Heart left ventricle (tissue), 13 donors: ENCODE measurements at regions not wholly inside any gene's neighbourhood (a gene's known extent, or its start where the extent isn't known, plus 50 kb on each side); places are given as distances from the start of the nearest gene placed in this dataset.

ENCODE experiments used
- POLR2A ChIP-seq, 2 donors: fragments of 450-650 bp; IDR thresholded peaks; one replicate each; pipeline ENCODE4 v1.6.1; 2017; ENCODE audit warnings: antibody characterized with exemption in 2 of 2, mild to moderate bottlenecking in 2 of 2, moderate library complexity in 2 of 2
- TF ChIP-seq, protein P1 (sequence below), 12 donors: fragments of 200-600 bp; sonication (generic) in 4 of 12; IDR thresholded peaks; one replicate each; pipeline versions ENCODE4 v1.5.0 to v1.8.0; 2018 to 2022; ENCODE audit warnings: antibody characterized with exemption in 12 of 12, mild to moderate bottlenecking in 5 of 12
- donor health status: ischemic (EF 13 %, LVEDD 7.1; RV severe dilation, severe dysfunction).
- donor health status: DM: no; HTN: yes; CAD: no.
- donor health status: DM: no; HTN: no; CAD: no.
- donor health status: ischemic (EF 25% LVEDD 6.9; RV normal size, moderate dysfunction).
- donor health status: ischemic (EF 25% LVEDD 5.7; RV mildly dilated, moderate dysfunction).
- donor health status: ischemic (EF 35%, LVEDD 5.7; RV mildly dilated, moderate dysfunction).
- donor health status: nonischemic (EF 11% LVEDD 7.7; RV severe dilation, severe dysfunction).
- donor health status: DM: yes; HTN: yes; CAD: no.
- donor health status: PGD.
- donor health status: ischemic (EF 29% LVEDD 5.4; RV normal size, mild dysfunction).
- donor health status: nonischemic (EF 23%, LVEDD 6.1; RV moderate dilation, normal function).

DNA sequence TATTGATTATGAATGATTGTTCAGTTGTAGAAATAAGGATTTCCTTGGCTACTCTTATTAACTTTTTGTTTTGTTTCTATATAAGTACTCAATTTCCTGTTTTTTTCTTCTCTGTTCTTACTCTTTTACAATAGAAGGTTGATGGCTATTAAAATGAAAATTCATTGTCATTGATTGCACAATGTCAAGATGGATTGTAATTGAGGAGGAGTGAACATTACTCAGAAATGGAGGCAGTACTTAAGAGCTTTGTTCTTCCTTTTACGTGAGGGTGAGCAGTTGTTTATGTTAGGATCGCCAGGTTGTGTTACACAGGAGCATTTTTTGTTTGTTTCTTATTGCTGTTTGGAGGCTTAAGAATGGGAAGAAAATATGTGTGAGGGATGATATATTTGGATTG, 2062.4 kb downstream of the ARAP2 start:
- TF ChIP-seq, protein P1, sequence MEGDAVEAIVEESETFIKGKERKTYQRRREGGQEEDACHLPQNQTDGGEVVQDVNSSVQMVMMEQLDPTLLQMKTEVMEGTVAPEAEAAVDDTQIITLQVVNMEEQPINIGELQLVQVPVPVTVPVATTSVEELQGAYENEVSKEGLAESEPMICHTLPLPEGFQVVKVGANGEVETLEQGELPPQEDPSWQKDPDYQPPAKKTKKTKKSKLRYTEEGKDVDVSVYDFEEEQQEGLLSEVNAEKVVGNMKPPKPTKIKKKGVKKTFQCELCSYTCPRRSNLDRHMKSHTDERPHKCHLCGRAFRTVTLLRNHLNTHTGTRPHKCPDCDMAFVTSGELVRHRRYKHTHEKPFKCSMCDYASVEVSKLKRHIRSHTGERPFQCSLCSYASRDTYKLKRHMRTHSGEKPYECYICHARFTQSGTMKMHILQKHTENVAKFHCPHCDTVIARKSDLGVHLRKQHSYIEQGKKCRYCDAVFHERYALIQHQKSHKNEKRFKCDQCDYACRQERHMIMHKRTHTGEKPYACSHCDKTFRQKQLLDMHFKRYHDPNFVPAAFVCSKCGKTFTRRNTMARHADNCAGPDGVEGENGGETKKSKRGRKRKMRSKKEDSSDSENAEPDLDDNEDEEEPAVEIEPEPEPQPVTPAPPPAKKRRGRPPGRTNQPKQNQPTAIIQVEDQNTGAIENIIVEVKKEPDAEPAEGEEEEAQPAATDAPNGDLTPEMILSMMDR (IDR thresholded peaks at IDR 0.05) = no peak
- no peak for TF ChIP-seq POLR2A (IDR thresholded peaks at IDR 0.05)
